ENCODE measurements at regions not wholly inside any gene's neighbourhood (a gene's known extent, or its start where the extent isn't known, plus 50 kb on each side); places are given as distances from the start of the nearest gene placed in this dataset.

DNA sequence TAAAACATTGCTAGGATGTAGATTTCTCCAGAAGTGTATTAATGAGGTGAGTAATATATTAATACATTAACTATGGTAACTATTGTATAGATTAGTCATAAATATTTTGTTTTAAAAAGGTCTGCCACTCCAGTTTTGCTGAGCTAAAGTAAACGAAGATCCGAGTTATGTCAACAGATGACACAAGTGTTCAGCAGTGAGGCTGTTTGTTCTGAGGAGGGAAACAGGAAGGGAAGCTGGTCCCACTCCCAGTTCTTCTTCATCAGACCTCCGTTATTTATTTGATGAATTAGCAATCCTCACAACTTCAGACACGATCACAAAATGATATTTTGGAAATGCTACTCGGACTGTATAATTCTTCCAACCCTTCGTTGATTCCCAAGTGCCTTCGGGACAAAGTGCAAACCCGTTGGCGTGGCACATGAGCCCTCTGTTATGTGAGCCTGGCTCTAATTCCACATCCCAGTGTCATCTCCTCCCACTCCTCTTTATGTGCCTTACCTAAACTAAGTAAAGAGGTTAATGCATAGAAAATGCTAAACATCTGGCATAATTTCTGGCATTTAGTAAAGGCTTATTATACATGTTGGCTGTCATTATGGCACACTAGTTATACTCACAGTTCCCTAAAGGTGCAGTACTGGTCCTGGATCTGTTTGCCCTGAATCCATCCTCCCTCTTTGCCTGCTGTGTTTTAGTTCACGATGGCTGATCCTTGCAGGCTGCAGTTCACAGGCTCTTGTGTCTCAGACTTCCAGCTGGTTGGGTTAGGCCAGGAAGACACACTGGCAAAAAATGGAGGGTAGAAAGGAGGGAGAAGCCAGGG, 190.6 kb upstream of the LNX1 start:
- TF ChIP-seq, protein P1, sequence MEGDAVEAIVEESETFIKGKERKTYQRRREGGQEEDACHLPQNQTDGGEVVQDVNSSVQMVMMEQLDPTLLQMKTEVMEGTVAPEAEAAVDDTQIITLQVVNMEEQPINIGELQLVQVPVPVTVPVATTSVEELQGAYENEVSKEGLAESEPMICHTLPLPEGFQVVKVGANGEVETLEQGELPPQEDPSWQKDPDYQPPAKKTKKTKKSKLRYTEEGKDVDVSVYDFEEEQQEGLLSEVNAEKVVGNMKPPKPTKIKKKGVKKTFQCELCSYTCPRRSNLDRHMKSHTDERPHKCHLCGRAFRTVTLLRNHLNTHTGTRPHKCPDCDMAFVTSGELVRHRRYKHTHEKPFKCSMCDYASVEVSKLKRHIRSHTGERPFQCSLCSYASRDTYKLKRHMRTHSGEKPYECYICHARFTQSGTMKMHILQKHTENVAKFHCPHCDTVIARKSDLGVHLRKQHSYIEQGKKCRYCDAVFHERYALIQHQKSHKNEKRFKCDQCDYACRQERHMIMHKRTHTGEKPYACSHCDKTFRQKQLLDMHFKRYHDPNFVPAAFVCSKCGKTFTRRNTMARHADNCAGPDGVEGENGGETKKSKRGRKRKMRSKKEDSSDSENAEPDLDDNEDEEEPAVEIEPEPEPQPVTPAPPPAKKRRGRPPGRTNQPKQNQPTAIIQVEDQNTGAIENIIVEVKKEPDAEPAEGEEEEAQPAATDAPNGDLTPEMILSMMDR (IDR thresholded peaks at IDR 0.05 in 2 of 3, conservative IDR thresholded peaks at IDR 0.05 in 1 of 3; ENCODE audit: borderline replicate concordance in 1 of 3, insufficient read depth in 1 of 3, low read depth in 2 of 3, low read length in 2 of 3), result no peak
- TF ChIP-seq SRF (IDR thresholded peaks at IDR 0.05; ENCODE audit: low read depth) (no peak), ZFX (IDR thresholded peaks at IDR 0.05) (no peak), EZH2 (IDR thresholded peaks at IDR 0.05) (no peak)

Data from HCT116 (cell line).